Stomach (tissue), 8 donors: ENCODE measurements at regions not wholly inside any gene's neighbourhood (a gene's known extent, or its start where the extent isn't known, plus 50 kb on each side); places are given as distances from the start of the nearest gene placed in this dataset.

Experiments
- DNase-seq, 2 donors: peaks; one replicate each; pipeline versions ENCODE4 v3.0.0 to v3.0.0-alpha.2; 2013 to 2019
- H3K27ac ChIP-seq, 5 donors: fragments of 200-600 bp in 4 of 5; sonication (generic) in 4 of 5; one replicate each; pipeline ENCODE4 v1.5.1; 2013 to 2019; ENCODE audit warnings: mild to moderate bottlenecking in 1 of 5, moderate library complexity in 1 of 5
- H3K27me3 ChIP-seq, 3 donors: fragments of 200-600 bp; sonication (generic); one replicate each; pipeline ENCODE4 v1.5.1; 2017 to 2019; ENCODE audit warnings: mixed run types in 1 of 3
- H3K36me3 ChIP-seq, 4 donors: fragments of 200-600 bp; sonication (generic); 1 replicate in 3 of 4; 2 replicates in 1 of 4; pipeline ENCODE4 v1.5.1; 2016 to 2019
- H3K4me1 ChIP-seq, 4 donors: fragments of 200-600 bp; sonication (generic); one replicate each; pipeline ENCODE4 v1.5.1; 2016 to 2019
- H3K4me3 ChIP-seq, 4 donors: fragments of 200-600 bp; sonication (generic) in 3 of 4; one replicate each; pipeline ENCODE4 v1.5.1; 2016 to 2019; ENCODE audit warnings: mild to moderate bottlenecking in 1 of 4
- H3K9me3 ChIP-seq, 4 donors: fragments of 200-600 bp; sonication (generic); one replicate each; pipeline ENCODE4 v1.5.1; 2016 to 2019
- EP300 ChIP-seq: sonication (generic); formaldehyde crosslinking; IDR thresholded peaks from one replicate; pipeline ENCODE4 v1.6.1; 2017; ENCODE audit warnings: antibody characterized with exemption
- POLR2A ChIP-seq, 4 donors: fragments of 450-650 bp; IDR thresholded peaks; one replicate each; pipeline ENCODE4 v1.6.1; 2016; ENCODE audit warnings: antibody characterized with exemption in 4 of 4, control low read depth in 2 of 4, mild to moderate bottlenecking in 1 of 4, moderate library complexity in 1 of 4
- POLR2AphosphoS5 ChIP-seq, 3 donors: sonication (generic); formaldehyde crosslinking; IDR thresholded peaks; one replicate each; pipeline ENCODE4 v1.6.1; 2016; ENCODE audit warnings: antibody characterized with exemption in 3 of 3
- WGBS, 5 donors: extraction: QIAGEN DNeasy Blood & Tissue Kit in 3 of 5; methylation state at CpG; one replicate each; pipeline versions ENCODE4 v1.1.5 to v1.1.7; 2013 to 2018; 5-methylcytosine and 5-hydroxymethylcytosine counted together
- intact Hi-C: fragments of 100-400 bp; cut with DNase I; formaldehyde crosslinking; loops from one replicate; pipeline ENCODE4 v1.15.1; 2023; ENCODE audit warnings: low total_unique reads
- TF ChIP-seq, protein P1 (sequence below), 7 experiments: fragments of 450-650 bp in 4 of 7; fragments of 200-600 bp in 3 of 7; sonication (generic) in 3 of 7; IDR thresholded peaks; one replicate each; pipeline ENCODE4 v1.5.1; 2016 to 2019; ENCODE audit warnings: antibody characterized with exemption in 7 of 7, control low read depth in 2 of 7, mild to moderate bottlenecking in 1 of 7
- donor health status: healthy with polysubstance abuse.
- donor health status: Bipolar disorder and iron deficiency.
- donor health status: healthy.

DNA sequence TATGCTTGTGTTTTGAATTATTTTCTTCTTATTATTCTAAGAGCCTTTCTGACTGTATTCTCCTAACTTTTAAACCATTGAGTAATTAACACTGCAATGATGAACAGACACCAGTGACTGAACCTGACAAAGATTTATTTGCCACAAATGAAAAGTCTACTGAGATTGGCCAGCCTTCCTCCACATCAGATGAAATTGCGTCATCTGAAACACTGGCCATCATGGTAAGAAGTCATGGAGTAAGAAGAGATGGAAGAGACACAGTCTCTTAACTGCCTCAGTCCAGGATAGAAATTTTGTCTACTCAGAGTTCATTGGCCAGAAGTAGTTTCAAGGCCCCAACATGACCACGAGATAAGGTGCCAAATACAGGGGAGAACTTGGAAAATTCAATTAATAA lies 357.8 kb downstream of the BMPER start:
- 60 to 81% (median 77%) methylated on average over 2 of the region's 2 CpGs for WGBS, 5 donors
- Histone ChIP-seq H3K4me1 (no peaks in the 10 kb centered on the region), H3K27me3 (no peaks in the 10 kb centered on the region), H3K9me3 (peaks cover 0 to 3% (median 0%) of the 10 kb centered on the region in 4 donors), H3K36me3 (no peaks in the 10 kb centered on the region), H3K4me3 (no peak overlapping the region), H3K27ac (no peak overlapping the region)
- intact Hi-C loops, result no loop called here
- DNase-seq, result no peak
- TF ChIP-seq EP300, result no peak
- TF ChIP-seq, protein P1, sequence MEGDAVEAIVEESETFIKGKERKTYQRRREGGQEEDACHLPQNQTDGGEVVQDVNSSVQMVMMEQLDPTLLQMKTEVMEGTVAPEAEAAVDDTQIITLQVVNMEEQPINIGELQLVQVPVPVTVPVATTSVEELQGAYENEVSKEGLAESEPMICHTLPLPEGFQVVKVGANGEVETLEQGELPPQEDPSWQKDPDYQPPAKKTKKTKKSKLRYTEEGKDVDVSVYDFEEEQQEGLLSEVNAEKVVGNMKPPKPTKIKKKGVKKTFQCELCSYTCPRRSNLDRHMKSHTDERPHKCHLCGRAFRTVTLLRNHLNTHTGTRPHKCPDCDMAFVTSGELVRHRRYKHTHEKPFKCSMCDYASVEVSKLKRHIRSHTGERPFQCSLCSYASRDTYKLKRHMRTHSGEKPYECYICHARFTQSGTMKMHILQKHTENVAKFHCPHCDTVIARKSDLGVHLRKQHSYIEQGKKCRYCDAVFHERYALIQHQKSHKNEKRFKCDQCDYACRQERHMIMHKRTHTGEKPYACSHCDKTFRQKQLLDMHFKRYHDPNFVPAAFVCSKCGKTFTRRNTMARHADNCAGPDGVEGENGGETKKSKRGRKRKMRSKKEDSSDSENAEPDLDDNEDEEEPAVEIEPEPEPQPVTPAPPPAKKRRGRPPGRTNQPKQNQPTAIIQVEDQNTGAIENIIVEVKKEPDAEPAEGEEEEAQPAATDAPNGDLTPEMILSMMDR (IDR thresholded peaks at IDR 0.05), result no peak
- TF ChIP-seq POLR2A (IDR thresholded peaks at IDR 0.05), result no peak
- no peak for TF ChIP-seq POLR2AphosphoS5 (IDR thresholded peaks at IDR 0.05)

DNA sequence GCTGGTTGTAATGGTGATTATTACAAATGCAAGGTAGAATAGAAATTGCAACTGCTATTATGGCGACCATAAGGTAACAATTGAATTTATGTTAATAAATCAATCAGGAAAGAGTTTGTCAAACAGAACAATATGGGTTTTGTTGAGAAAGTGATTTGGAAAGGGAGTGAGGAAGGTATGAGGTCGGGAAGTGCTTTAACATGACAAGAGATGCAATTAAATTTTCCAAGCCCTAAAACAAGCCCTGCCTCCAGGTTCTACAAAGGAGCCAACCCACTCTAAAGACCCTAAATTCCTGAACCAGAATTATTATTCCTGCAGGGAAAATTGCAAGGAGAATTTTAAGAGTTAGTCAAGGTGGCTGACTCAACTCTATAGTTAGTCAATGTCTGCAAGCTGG lies 363.7 kb downstream of the BMPER start:
- Histone ChIP-seq H3K4me3 (no peak overlapping the region), H3K36me3 (no peaks in the 10 kb centered on the region), H3K4me1 (no peaks in the 10 kb centered on the region), H3K9me3 (no peaks in the 10 kb centered on the region), H3K27me3 (no peaks in the 10 kb centered on the region), H3K27ac (no peak overlapping the region)
- no peak for TF ChIP-seq POLR2AphosphoS5 (IDR thresholded peaks at IDR 0.05)
- TF ChIP-seq EP300, result no peak
- no peak for TF ChIP-seq POLR2A (IDR thresholded peaks at IDR 0.05)
- TF ChIP-seq, protein P1 (IDR thresholded peaks at IDR 0.05), result no peak
- DNase-seq, result no peak
- 44 to 52% (median 50%) methylated on average over 2 of the region's 2 CpGs for WGBS, 5 donors
- intact Hi-C loops, result no loop called here

DNA sequence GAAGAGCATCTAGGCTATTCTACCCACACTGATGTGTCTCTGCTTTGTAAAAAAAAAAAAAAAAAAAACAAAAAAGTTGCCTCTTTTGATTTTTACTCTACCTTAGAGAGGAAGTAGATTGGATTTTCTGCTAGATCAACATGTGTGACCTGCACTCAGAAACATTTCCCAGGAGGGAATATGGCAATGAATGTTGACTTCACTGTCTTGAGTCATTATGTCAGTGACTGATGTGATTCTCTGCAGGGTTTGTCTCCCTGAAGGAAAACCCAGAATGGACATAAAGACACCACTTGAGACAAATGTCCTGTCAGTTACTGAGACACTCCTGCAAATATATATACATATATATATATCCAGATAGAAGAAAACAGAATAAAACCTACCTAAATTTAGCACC lies 370.3 kb downstream of the BMPER start:
- H3K4me3 ChIP-seq, result no peak overlapping the region
- no peak for DNase-seq
- no peaks in the 10 kb centered on the region for H3K27me3 ChIP-seq
- TF ChIP-seq POLR2A (IDR thresholded peaks at IDR 0.05) (no peak), POLR2AphosphoS5 (IDR thresholded peaks at IDR 0.05) (no peak), EP300 (no peak)
- H3K9me3 ChIP-seq, result no peaks in the 10 kb centered on the region
- H3K27ac ChIP-seq, result no peak overlapping the region
- H3K36me3 ChIP-seq, result no peaks in the 10 kb centered on the region
- intact Hi-C loops, result no loop called here
- H3K4me1 ChIP-seq, result no peaks in the 10 kb centered on the region

DNA sequence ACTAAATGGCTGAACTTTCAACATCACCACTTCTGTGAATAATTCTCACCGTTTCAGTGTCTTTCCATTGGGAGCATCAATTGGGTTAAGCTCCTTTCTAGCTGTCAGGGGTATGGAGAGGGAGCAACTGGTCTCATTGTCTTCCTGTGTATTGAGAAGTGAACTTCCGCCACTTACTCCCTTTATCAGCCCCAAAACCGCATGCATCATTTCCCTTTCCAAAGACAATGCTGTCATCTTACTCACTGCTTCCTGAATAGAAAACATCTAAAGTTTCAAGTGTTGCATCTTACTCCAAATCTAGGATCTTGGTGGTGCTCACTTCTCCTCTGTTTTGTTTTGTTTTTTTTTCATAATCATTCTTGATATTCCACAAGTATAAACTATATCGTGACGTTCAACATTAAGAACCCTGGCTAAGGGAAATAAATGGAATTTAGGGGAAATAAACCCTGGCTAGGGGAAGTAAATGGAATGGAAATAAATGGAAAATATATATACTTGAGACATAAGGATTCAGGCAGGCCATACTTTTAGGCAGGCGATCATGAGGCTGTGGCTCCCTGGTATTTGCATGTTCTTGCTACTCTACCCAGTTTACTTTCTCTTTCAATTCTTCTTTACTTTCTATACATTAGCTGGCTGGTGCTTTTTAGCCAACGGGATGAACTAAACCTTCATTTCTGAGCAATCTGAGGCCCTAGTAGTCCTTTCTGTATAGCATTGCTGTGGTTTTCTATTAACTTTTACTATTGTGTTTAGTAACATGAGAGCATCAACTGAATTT lies 371.9 kb downstream of the BMPER start:
- Histone ChIP-seq H3K36me3 (no peaks in the 10 kb centered on the region), H3K27me3 (no peaks in the 10 kb centered on the region), H3K4me1 (no peaks in the 10 kb centered on the region), H3K4me3 (no peak overlapping the region), H3K9me3 (peaks cover 0 to 10% (median 0%) of the 10 kb centered on the region in 4 donors), H3K27ac (no peak overlapping the region)
- TF ChIP-seq, protein P1 (IDR thresholded peaks at IDR 0.05), result no peak
- TF ChIP-seq EP300, result no peak
- no peak for TF ChIP-seq POLR2A (IDR thresholded peaks at IDR 0.05)
- TF ChIP-seq POLR2AphosphoS5 (IDR thresholded peaks at IDR 0.05), result no peak
- DNase-seq, result no peak
- intact Hi-C loops, result no loop called here
- 71 to 78% (median 73%) methylated on average over 7 of the region's 7 CpGs for WGBS, 5 donors

DNA sequence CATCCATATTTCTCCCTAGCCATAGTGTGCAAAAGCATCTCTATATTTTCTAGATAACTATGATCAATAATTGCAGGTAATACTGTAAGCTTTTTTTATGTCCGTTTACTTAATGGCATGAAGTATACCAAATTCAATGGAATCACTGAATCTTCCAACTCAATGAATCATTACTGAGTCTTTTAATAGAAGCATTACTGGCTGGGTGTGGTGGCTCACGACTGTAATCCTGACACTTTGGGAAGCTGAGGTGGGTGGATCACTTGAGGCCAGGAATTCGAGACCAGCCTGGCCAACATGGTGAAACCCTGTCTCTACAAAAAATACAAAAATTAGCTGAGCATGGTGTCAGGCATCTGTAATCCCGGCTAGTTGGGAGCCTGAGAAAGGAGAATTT lies 372.5 kb downstream of the BMPER start:
- intact Hi-C loops, result no loop called here
- H3K4me1 ChIP-seq, result no peaks in the 10 kb centered on the region
- TF ChIP-seq, protein P1 (IDR thresholded peaks at IDR 0.05), result no peak
- TF ChIP-seq EP300, result no peak
- TF ChIP-seq POLR2AphosphoS5 (IDR thresholded peaks at IDR 0.05), result no peak
- TF ChIP-seq POLR2A (IDR thresholded peaks at IDR 0.05), result no peak
- peaks cover 0 to 15% (median 0%) of the 10 kb centered on the region in 4 donors for H3K9me3 ChIP-seq
- no peak for DNase-seq
- H3K27me3 ChIP-seq, result no peaks in the 10 kb centered on the region
- no peak overlapping the region for H3K27ac ChIP-seq
- 68 to 75% (median 72%) methylated on average over 4 of the region's 4 CpGs for WGBS, 5 donors
- no peaks in the 10 kb centered on the region for H3K36me3 ChIP-seq
- no peak overlapping the region for H3K4me3 ChIP-seq
